ENCODE measurements at regions not wholly inside any gene's neighbourhood (a gene's known extent, or its start where the extent isn't known, plus 50 kb on each side); places are given as distances from the start of the nearest gene placed in this dataset.

DNA sequence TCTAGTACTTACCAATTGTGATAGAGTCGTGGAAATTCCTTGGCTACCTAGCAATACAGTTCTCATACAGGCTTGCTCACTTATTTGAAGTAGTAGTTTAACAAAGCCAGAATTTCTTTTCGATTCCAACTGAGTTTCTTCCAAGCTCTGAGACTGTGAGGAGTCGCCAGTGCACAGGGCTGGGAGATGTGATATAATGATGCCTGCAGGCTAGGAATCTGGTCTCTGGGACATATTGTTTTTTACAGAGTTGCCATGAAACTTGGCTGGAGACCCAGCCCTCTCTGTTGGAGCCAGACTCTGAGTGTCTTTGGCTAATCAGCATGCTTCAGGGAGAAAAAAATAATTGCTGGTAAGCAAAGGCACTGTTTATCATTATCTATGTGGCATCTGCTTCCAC, 698.8 kb upstream of the GOT2 start:
- Histone ChIP-seq H3K36me3 (no peaks in the 10 kb centered on the region), H3K27me3 (replicated peaks in 1 of 7) (no peaks in the 10 kb centered on the region), H3K4me1 (no peaks in the 10 kb centered on the region), H3K27ac (no peak overlapping the region), H3K9me3 (peaks cover 0 to 18% (median 8%) of the 10 kb centered on the region in 8 donors), H3K4me3 (no peak overlapping the region)
- TF ChIP-seq POLR2AphosphoS5 (IDR thresholded peaks at IDR 0.05) (no peak), CTCF (IDR thresholded peaks at IDR 0.05 in 8 of 11, conservative IDR thresholded peaks at IDR 0.05 in 3 of 11) (no peak), POLR2A (IDR thresholded peaks at IDR 0.05) (no peak)
- DNase-seq, result no peak
- intact Hi-C loops (cut with DNase I; ENCODE audit: low total_unique reads), result no loop called here
- 65 to 79% (median 71%) methylated on average over 3 of the region's 3 CpGs for WGBS, 5 donors

- Histone ChIP-seq H3K4me1 (no peaks in the 10 kb centered on the region), H3K27me3 (replicated peaks in 1 of 7) (no peaks in the 10 kb centered on the region), H3K27ac (no peak overlapping the region), H3K36me3 (no peaks in the 10 kb centered on the region), H3K9me3 (peaks cover 0 to 13% (median 6%) of the 10 kb centered on the region in 8 donors), H3K4me3 (no peak overlapping the region)
- TF ChIP-seq POLR2AphosphoS5 (IDR thresholded peaks at IDR 0.05), result no peak
- TF ChIP-seq POLR2A (IDR thresholded peaks at IDR 0.05), result no peak
- no peak for DNase-seq
- 58 to 84% (median 71%) methylated on average over 1 of the region's 1 CpG for WGBS, 5 donors
- intact Hi-C loops (cut with DNase I; ENCODE audit: low total_unique reads), result no loop called here
Measured at GRCh38 chr16:59432276-59432675, 698.2 kb upstream of the GOT2 start.

DNA sequence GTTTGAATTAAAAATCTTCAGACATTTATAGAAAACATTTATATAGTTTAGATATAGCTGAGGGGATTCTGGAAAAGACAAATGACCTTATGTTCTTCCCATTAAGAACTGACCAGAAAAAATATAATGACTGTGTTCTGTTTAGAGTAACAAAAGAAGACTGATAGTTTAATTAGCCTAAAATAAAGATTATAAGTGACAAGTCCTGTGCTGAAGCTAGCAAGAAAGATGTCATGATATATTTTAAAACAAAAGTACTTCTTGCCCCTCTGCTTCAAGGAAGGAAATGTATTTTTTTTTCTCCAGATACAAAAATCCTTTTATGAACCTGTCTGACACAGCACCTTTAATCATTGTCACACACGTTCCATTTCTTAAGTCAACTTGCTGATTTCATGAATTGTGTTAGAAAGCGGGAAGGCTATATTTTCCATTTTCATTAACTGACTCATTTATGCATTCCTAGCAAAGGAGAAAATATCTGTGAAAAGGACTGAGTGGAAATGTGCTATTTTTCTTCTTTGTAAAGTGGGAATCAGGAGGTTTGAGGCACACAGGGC, 690.7 kb upstream of the GOT2 start:
- TF ChIP-seq CTCF (IDR thresholded peaks at IDR 0.05 in 8 of 11, conservative IDR thresholded peaks at IDR 0.05 in 3 of 11) (no peak), POLR2AphosphoS5 (IDR thresholded peaks at IDR 0.05) (no peak), POLR2A (IDR thresholded peaks at IDR 0.05) (no peak)
- H3K4me1 ChIP-seq, result no peaks in the 10 kb centered on the region
- intact Hi-C loops (cut with DNase I; ENCODE audit: low total_unique reads), result no loop called here
- no peaks in the 10 kb centered on the region for H3K27me3 ChIP-seq (replicated peaks in 1 of 7)
- H3K4me3 ChIP-seq, result no peak overlapping the region
- no peaks in the 10 kb centered on the region for H3K36me3 ChIP-seq
- DNase-seq, result no peak
- WGBS, 5 donors, result 55 to 72% (median 70%) methylated on average over 2 of the region's 2 CpGs
- no peak overlapping the region for H3K27ac ChIP-seq
- peaks cover 0 to 3% (median 0%) of the 10 kb centered on the region in 8 donors for H3K9me3 ChIP-seq

DNA sequence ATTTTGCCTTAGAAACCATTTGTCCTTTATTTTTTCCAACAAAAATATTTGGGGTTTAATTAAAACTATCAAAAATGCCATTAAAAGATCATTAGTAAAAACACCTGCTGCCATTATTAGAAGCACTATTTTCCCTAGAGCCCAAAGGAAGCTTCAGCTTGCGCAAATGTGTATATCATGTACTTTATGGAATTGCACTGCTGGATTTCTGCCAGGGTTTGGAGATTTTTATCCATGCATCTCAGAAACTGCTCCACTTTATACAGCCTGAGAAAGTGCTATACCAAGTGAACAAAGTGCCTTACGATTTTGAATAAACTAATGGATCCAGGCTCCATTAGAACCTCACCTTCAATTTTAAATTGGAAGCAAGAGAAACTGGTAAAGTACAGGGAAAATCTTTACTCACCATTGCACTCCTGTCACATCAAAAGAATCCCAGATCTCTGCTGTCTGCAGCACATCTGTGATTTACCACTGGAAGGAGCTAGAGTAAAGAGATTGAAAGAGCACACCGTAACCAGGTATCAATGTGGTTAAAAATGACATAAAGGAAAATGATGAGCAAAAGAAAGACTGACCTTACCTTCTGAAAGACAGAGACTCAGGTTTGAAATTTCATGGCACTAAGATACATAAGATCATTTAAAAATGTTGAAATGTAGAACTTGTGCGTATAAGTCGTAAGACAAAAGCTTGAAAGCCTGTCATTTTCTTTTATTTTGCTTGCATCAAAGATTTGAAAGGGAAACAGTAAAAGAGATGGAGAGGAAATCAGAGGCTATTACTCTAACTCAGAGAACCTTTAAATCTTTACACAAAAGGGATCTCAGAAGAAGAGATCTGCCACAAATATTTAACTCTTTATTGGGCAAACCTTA, 678.1 kb upstream of the GOT2 start:
- no peak overlapping the region for H3K27ac ChIP-seq
- WGBS, 5 donors, result 62 to 68% (median 64%) methylated on average over 5 of the region's 5 CpGs
- H3K27me3 ChIP-seq (replicated peaks in 1 of 7), result no peaks in the 10 kb centered on the region
- no peaks in the 10 kb centered on the region for H3K36me3 ChIP-seq
- H3K4me3 ChIP-seq, result no peak overlapping the region
- no peak for DNase-seq
- H3K9me3 ChIP-seq, result peaks cover 0 to 4% (median 0%) of the 10 kb centered on the region in 8 donors
- intact Hi-C loops (cut with DNase I; ENCODE audit: low total_unique reads), result no loop called here
- H3K4me1 ChIP-seq, result no peaks in the 10 kb centered on the region
- no peak for TF ChIP-seq POLR2AphosphoS5 (IDR thresholded peaks at IDR 0.05)
- no peak for TF ChIP-seq POLR2A (IDR thresholded peaks at IDR 0.05)
- TF ChIP-seq CTCF (IDR thresholded peaks at IDR 0.05 in 8 of 11, conservative IDR thresholded peaks at IDR 0.05 in 3 of 11), result peak in 1 of 11 experiments; percentile 22
